HepG2 (cell line): ENCODE measurements at regions not wholly inside any gene's neighbourhood (a gene's known extent, or its start where the extent isn't known, plus 50 kb on each side); places are given as distances from the start of the nearest gene placed in this dataset.

Source experiments
- ATF3 ChIP-seq: sonication (generic); formaldehyde crosslinking; IDR thresholded peaks from 2 replicates; pipeline ENCODE4 v1.4.0; 2020; ENCODE audit warnings: missing genetic modification reagents
- CEBPG ChIP-seq: IDR thresholded peaks from 2 replicates; pipeline ENCODE4 v1.6.1; 2016
- ETS1 ChIP-seq: sonication (generic); formaldehyde crosslinking; IDR thresholded peaks from 2 replicates; pipeline ENCODE4 v1.4.0; 2020; ENCODE audit warnings: missing genetic modification reagents
- FOXA3 ChIP-seq: IDR thresholded peaks from 2 replicates; pipeline ENCODE4 v1.6.1; 2016; ENCODE audit warnings: missing genetic modification reagents, missing compliant biosample characterization
- FOXP4 ChIP-seq: sonication (generic); formaldehyde crosslinking; IDR thresholded peaks from 2 replicates; pipeline ENCODE4 v1.4.0; 2020; ENCODE audit warnings: missing genetic modification reagents
- GATA4 ChIP-seq: sonication (generic); IDR thresholded peaks from 2 replicates; pipeline ENCODE4 v1.6.1; 2016; ENCODE audit warnings: antibody characterized with exemption, low read depth, borderline replicate concordance
- MEIS1 ChIP-seq: sonication (generic); formaldehyde crosslinking; IDR thresholded peaks from 2 replicates; pipeline ENCODE4 v1.9.0; 2021; ENCODE audit warnings: mild to moderate bottlenecking, missing genetic modification reagents, moderate library complexity, borderline replicate concordance
- MXD4 ChIP-seq: IDR thresholded peaks from 2 replicates; pipeline ENCODE4 v1.6.1; 2016; ENCODE audit warnings: mild to moderate bottlenecking, missing biosample characterization, missing genetic modification reagents
- NR2F6 ChIP-seq, 2 experiments: IDR thresholded peaks; 2 replicates each; pipeline ENCODE4 v1.6.1; 2016; ENCODE audit warnings: antibody characterized with exemption in 1 of 2, mild to moderate bottlenecking in 1 of 2
- ONECUT2 ChIP-seq: sonication (generic); formaldehyde crosslinking; IDR thresholded peaks from 2 replicates; pipeline ENCODE4 v1.4.0; 2020; ENCODE audit warnings: missing genetic modification reagents
- PLRG1 ChIP-seq: fragments of 450-650 bp; conservative IDR thresholded peaks from 2 replicates; pipeline ENCODE4 v1.6.1; 2016
- PPARG ChIP-seq: conservative IDR thresholded peaks from 2 replicates; pipeline ENCODE4 v1.6.1; 2016; ENCODE audit warnings: missing biosample characterization, missing genetic modification reagents
- SIX4 ChIP-seq: sonication (generic); formaldehyde crosslinking; IDR thresholded peaks from 2 replicates; pipeline ENCODE4 v1.4.0; 2020; ENCODE audit warnings: missing genetic modification reagents
- SOX13 ChIP-seq, 3 experiments: fragments of 450-650 bp in 1 of 3; sonication (generic) in 1 of 3; formaldehyde crosslinking in 1 of 3; IDR thresholded peaks in 2 of 3; conservative IDR thresholded peaks in 1 of 3; 2 replicates each; pipeline versions ENCODE4 v1.5.0 to v1.6.1; 2016 to 2020; ENCODE audit warnings: antibody characterized with exemption in 1 of 3, mild to moderate bottlenecking in 1 of 3, missing compliant biosample characterization in 1 of 3, missing genetic modification reagents in 1 of 3, moderate library complexity in 1 of 3
- SOX5 ChIP-seq: IDR thresholded peaks from 2 replicates; pipeline ENCODE4 v1.6.1; 2016; ENCODE audit warnings: borderline replicate concordance
- SRY ChIP-seq: sonication (generic); formaldehyde crosslinking; IDR thresholded peaks from 2 replicates; pipeline ENCODE4 v1.8.0; 2022; ENCODE audit warnings: mild to moderate bottlenecking, missing genetic modification reagents
- TEAD3 ChIP-seq: optimal IDR thresholded peaks from 2 replicates; pipeline ENCODE3; 2016; ENCODE audit warnings: borderline replicate concordance
- TERF1 ChIP-seq: sonication (generic); formaldehyde crosslinking; IDR thresholded peaks from 2 replicates; pipeline ENCODE4 v1.8.0; 2022; ENCODE audit warnings: mild to moderate bottlenecking, missing genetic modification reagents, moderate library complexity
- THAP11 ChIP-seq: IDR thresholded peaks from 2 replicates; pipeline ENCODE4 v1.6.1; 2016; ENCODE audit warnings: missing biosample characterization, missing genetic modification reagents
- ZNF30 ChIP-seq: sonication (generic); formaldehyde crosslinking; IDR thresholded peaks from 2 replicates; pipeline ENCODE4 v1.5.0; 2020; ENCODE audit warnings: mild to moderate bottlenecking, missing genetic modification reagents
- ZNF326 ChIP-seq: sonication (generic); formaldehyde crosslinking; IDR thresholded peaks from 2 replicates; pipeline ENCODE4 v1.4.0; 2020; ENCODE audit warnings: missing genetic modification reagents, borderline replicate concordance
- ZNF460 ChIP-seq: sonication (generic); formaldehyde crosslinking; IDR thresholded peaks from 2 replicates; pipeline ENCODE4 v1.5.1; 2020; ENCODE audit warnings: missing genetic modification reagents, mild to moderate bottlenecking, borderline replicate concordance
- ZNF512 ChIP-seq: sonication (generic); formaldehyde crosslinking; IDR thresholded peaks from 2 replicates; pipeline ENCODE4 v1.4.0; 2020; ENCODE audit warnings: mild to moderate bottlenecking, missing genetic modification reagents
- ZNF552 ChIP-seq: sonication (generic); formaldehyde crosslinking; IDR thresholded peaks from 2 replicates; pipeline ENCODE4 v1.9.0; 2022; ENCODE audit warnings: missing genetic modification reagents, mild to moderate bottlenecking, borderline replicate concordance
- ZNF776 ChIP-seq: sonication (generic); formaldehyde crosslinking; IDR thresholded peaks from 2 replicates; pipeline ENCODE4 v1.4.0; 2020; ENCODE audit warnings: mild to moderate bottlenecking, missing genetic modification reagents

GRCh38 chr7:34338961-34339526 lies 319.0 kb upstream of the NPSR1 start (continued):
- TF ChIP-seq ZNF512 (CRISPR knock-in tag), result no peak
- TF ChIP-seq SOX13 (IDR thresholded peaks at IDR 0.05), result no peak
- peak in 1 of 2 experiments; percentile 69; a peak in 1 of 4 replicates for TF ChIP-seq SOX13 (CRISPR knock-in tag; conservative IDR thresholded peaks at IDR 0.05 in 1 of 2, IDR thresholded peaks at IDR 0.05 in 1 of 2)
- TF ChIP-seq MXD4, result 0 out of 2 replicates have a peak, but pooled peaks have one; percentile 26
- TF ChIP-seq NR2F6 (IDR thresholded peaks at IDR 0.05), result peak; percentile 91
- TF ChIP-seq NR2F6 (CRISPR knock-in tag; IDR thresholded peaks at IDR 0.05), result peak; percentile 93
- TF ChIP-seq PPARG (CRISPR knock-in tag), result 0 out of 2 replicates have a peak, but pooled peaks have one; percentile 28
- TF ChIP-seq TERF1 (CRISPR knock-in tag), result no peak
- no peak for TF ChIP-seq ZNF776 (CRISPR knock-in tag)
- peak; percentile 86 for TF ChIP-seq FOXA3 (CRISPR knock-in tag)
- TF ChIP-seq TEAD3 (CRISPR knock-in tag), result no peak
- TF ChIP-seq SRY (CRISPR knock-in tag), result no peak
- 0 out of 2 replicates have a peak, but pooled peaks have one; percentile 14 for TF ChIP-seq ATF3
- TF ChIP-seq ETS1 (CRISPR knock-in tag), result no peak
- TF ChIP-seq CEBPG, result no peak
- 0 out of 2 replicates have a peak, but pooled peaks have one; percentile 20 for TF ChIP-seq THAP11 (CRISPR knock-in tag)
- TF ChIP-seq GATA4, result peak; percentile 18; the same call in 1 of the 2 replicates
- peak; percentile 63 for TF ChIP-seq FOXP4 (CRISPR knock-in tag)
- TF ChIP-seq MEIS1, result no peak
- TF ChIP-seq ZNF30, result no peak
- TF ChIP-seq SOX5 (CRISPR knock-in tag), result peak; percentile 67; the same call in 1 of the 2 replicates
- TF ChIP-seq PLRG1, result no peak
- no peak for TF ChIP-seq SIX4 (CRISPR knock-in tag)
- TF ChIP-seq ZNF460 (CRISPR knock-in tag), result no peak
- TF ChIP-seq ONECUT2, result no peak
- TF ChIP-seq ZNF552, result no peak
- no peak for TF ChIP-seq ZNF326 (CRISPR knock-in tag)
